KOPT-K1 (cell line): ENCODE measurements at regions not wholly inside any gene's neighbourhood (a gene's known extent, or its start where the extent isn't known, plus 50 kb on each side); places are given as distances from the start of the nearest gene placed in this dataset.
A peak's percentile ranks its signal among the peaks of the same experiment; 100 is the strongest.

Experiments used
- H3K27ac ChIP-seq: fragments of 200-600 bp; sonication (generic); 2 replicates; pipeline ENCODE4 v1.5.1; 2016; ENCODE audit warnings: antibody characterized with exemption, mild to moderate bottlenecking, low read depth, low read length; ENCODE audit not compliant: poor library complexity, severe bottlenecking
- H3K36me3 ChIP-seq: fragments of 200-600 bp; sonication (generic); 2 replicates; pipeline ENCODE4 v1.5.1; 2017; ENCODE audit warnings: antibody characterized with exemption, mild to moderate bottlenecking, low read length, moderate library complexity; ENCODE audit not compliant: insufficient read depth
- H3K9me3 ChIP-seq: fragments of 200-600 bp; sonication (generic); 2 replicates; pipeline ENCODE4 v1.5.1; 2017; ENCODE audit warnings: antibody characterized with exemption, low read length, mild to moderate bottlenecking; ENCODE audit not compliant: insufficient read depth, poor library complexity, severe bottlenecking

DNA sequence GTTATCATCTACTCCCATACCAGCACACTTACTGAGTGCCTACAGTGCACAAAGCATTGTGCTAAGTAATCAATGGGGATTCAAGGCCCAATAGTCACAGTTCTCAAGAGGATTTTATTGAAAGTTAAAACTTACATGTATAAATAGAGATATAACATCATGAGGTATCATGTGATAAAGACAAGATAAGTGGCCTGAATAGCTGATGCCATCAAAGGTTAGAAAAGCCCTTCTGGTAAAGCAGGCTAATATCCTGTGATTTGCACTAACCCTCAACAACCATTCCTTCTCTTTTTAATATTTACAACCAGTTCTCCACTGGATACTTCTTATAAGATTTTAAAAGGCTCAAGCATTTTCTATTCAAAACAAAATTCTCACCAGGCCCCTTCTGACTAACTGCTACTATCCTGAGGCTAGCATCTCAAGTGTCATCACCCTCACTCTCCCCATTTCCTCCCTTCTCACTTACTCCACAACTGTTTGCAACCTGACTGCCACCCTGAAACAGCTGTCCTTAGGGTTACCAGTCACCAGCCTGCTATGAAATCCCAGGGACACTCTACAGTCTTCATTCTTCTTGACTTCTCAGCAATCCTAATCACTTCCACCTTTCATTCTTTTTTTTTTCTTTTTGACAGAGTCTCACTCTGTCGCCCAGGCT is 377.9 kb downstream of the ENC1 start:
- no peaks in the 10 kb centered on the region for H3K9me3 ChIP-seq
- H3K36me3 ChIP-seq, result no peaks in the 10 kb centered on the region
- H3K27ac ChIP-seq, result no peak overlapping the region

DNA sequence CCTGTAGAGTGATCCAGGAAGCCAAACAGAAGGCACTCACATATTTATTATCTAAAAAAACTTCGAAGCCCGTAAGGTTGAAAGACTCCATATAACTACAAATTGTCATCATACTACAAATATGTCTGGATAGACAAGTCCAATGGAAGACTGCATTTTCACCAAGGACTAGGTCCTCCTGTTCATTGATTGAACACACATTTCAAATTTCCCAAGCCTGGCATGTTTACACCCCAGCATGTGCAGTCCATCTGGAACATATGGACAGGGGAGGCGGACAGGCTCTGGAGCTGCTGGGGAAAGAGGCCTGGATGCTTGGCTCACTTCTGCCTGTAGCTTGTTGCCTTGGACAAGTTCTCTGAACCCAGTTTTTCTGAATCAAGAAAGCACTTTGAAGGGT is 378.7 kb downstream of the ENC1 start:
- H3K36me3 ChIP-seq, result no peaks in the 10 kb centered on the region
- no peak overlapping the region for H3K27ac ChIP-seq
- no peaks in the 10 kb centered on the region for H3K9me3 ChIP-seq

DNA sequence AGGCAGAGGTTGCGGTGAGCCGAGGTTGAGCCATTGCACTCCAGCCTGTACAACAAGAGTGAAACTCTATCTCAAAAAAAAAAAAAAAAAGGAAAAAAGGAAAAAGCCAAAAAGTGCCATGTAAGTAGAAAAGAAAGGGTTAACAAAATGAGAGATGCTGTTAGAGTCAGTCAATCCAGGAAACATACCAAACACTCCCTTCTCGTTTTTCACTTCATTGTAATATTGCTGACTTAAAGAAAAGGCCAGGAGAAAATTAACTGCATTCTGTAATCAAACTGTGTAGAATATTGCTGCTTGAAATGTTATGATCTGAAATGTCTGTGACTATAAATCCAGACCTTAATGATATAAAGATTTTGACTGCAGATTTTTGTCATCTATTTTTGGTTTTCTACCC is 379.1 kb downstream of the ENC1 start:
- no peaks in the 10 kb centered on the region for H3K9me3 ChIP-seq
- H3K36me3 ChIP-seq, result no peaks in the 10 kb centered on the region
- no peak overlapping the region for H3K27ac ChIP-seq

DNA sequence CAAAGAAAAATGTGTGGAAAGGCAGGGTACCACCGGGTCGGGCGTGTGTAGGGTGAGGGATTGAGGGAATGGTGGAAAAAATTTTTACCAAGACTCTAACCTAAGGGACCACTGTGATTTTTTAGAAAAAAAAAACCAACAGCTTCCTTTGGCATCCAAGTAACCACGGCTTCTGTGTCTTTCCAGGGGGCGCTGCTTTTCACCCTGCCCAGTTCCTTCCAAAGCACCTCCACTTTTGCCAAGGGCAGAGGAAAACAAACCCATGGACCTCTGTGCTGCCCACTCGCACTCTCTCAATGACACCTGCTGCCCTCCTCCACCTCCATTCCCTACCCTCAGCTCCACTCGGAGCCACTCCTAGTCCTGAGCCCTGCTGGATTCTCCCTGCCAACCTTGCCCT is 381.0 kb downstream of the ENC1 start:
- H3K27ac ChIP-seq, result no peak overlapping the region
- H3K9me3 ChIP-seq, result no peaks in the 10 kb centered on the region
- no peaks in the 10 kb centered on the region for H3K36me3 ChIP-seq

DNA sequence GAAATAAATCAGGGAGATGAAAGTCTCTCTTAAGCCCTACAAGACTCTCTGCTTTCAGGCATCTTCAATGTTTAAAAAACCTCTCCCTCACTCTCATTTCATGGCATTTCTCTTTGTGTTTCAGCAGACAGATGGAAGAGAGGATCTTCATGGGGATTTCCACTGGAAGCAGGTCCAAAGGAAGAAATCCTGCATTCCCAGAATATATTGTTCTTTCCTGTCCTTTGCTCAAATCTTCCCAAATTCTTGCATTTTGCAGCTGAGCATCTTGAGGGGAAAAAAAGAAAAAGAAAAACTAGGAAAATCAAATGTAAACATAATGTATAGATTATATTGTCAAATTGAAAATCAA is 382.2 kb downstream of the ENC1 start:
- H3K27ac ChIP-seq, result no peak overlapping the region
- no peaks in the 10 kb centered on the region for H3K9me3 ChIP-seq
- H3K36me3 ChIP-seq, result no peaks in the 10 kb centered on the region

DNA sequence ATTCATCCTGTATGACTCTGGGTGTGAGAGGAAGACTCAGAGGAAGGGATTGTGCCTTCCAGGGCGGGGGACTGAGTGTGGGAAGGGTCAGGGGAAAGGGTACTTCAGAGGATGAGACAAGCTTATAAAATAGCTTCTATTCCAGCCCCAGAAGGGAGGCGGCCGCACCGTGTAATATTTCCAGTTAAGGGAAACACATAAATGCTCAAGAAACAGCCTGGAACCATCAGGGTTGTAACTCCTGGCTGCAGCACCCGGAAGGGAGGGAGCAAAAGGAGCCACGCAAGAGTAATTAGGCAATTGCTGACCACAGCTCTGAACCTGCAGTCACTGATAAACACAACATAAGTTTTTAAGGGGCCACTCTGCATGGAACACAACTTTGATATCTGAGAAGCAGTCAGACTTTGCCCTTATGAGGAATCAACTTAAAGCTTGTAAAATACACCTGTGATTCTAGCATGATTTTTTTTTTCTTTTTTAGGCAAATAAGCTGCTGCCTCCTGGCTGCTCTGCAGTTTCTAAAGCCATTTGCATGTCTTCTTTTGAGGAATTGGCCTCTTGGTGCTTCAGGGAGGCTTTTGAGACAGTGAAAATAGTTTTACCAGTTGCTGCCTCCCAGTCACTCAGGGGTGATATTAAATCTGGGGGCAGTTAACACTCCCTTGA is 382.7 kb downstream of the ENC1 start:
- H3K9me3 ChIP-seq, result no peaks in the 10 kb centered on the region
- no peak overlapping the region for H3K27ac ChIP-seq
- H3K36me3 ChIP-seq, result no peaks in the 10 kb centered on the region

DNA sequence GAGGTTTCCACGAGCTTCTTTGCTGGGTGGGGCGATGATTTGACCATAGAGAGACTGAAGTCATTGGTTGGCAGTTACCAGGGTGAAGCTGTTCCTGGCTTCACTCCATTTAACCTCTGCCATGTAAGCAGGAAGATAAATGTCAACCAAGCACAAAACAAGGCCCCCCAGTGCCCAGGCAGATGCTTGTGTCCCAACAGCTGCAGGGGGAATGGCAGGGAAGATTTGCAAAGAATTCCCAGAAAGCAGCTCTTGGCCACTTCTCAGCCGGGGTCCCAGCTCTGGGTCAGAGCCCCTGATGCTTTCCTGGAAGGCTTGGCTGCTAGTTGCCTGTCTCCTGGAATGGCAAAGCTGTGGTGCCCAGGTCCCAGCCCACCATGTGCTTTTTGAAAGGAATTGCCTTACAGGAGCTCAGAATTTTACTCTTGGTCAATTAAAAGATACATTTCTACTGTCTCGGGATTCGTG is 383.4 kb downstream of the ENC1 start:
- no peaks in the 10 kb centered on the region for H3K9me3 ChIP-seq
- H3K36me3 ChIP-seq, result no peaks in the 10 kb centered on the region
- H3K27ac ChIP-seq, result no peak overlapping the region

DNA sequence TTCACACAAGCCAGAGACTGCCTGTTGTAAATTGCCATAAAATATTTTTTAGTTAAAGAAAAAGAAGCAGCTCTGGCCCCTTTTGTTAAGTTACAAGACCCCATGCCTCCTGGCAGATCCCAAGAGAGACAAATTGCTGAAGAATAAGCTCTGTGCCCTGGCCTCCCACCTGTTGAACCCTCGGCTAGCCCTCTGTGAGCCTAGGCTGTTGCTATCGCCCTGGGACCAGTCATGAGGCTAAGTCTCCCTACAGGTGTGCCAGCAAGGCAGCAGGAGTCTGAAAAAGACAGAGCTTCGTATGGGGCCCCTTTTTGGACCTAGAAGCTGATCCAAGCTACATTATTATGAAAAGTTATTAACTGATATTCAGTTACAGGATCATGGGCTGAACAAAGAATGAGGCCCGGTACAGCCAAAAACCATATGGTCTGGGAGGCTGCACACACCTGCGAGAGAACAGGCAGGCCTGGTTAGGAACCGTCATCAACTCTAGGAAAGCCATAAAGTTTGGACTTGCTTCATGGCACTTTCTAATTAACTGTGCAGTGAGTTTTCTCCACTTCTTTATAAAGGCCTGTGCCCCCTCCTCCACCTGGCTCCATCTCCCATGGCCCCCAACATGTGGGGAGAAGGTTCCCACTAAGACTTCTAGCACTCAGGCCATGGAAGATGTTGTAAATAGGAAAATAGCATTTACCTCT is 384.7 kb downstream of the ENC1 start:
- Histone ChIP-seq H3K27ac (peak overlapping the region; percentile 32), H3K9me3 (no peaks in the 10 kb centered on the region), H3K36me3 (no peaks in the 10 kb centered on the region)

DNA sequence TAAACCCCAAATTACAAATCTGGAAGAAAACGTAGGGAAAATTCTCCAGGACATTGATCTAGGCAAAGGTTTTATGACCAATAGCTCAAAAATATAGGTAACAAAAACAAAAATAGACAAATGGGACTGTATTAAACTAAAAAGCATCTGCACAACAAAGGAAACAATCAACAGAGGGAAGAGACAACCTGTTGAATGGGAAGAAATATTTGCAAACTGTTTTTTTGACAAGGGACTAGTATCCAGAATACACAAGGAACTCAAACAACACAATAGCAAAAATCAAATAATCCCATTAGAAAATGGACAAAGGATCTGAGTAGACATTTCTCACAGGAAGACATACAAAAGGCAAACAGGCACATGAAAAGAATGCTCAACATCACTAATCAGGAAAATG is 386.3 kb downstream of the ENC1 start:
- H3K9me3 ChIP-seq, result no peaks in the 10 kb centered on the region
- no peaks in the 10 kb centered on the region for H3K36me3 ChIP-seq
- no peak overlapping the region for H3K27ac ChIP-seq

DNA sequence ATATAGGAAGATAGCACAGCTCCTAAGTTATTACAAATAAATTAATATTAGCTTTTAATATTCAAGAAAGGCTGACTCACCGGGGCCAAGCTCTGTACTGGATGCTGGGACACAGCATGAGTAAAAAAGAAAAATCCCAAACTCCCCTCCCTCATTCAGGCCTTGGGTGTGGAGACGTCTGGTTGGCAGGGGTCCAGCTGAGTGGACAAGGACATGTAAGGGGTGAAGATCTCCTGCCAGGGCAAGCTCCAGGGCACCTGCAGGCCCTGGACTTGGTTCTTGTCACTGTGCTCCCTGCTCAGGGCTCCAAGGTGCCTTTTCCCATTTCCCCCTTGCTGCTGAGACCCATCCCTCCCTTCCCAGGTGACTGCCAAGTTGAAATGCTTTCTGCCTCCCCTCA is 388.5 kb downstream of the ENC1 start:
- Histone ChIP-seq H3K9me3 (no peaks in the 10 kb centered on the region), H3K36me3 (no peaks in the 10 kb centered on the region)

DNA sequence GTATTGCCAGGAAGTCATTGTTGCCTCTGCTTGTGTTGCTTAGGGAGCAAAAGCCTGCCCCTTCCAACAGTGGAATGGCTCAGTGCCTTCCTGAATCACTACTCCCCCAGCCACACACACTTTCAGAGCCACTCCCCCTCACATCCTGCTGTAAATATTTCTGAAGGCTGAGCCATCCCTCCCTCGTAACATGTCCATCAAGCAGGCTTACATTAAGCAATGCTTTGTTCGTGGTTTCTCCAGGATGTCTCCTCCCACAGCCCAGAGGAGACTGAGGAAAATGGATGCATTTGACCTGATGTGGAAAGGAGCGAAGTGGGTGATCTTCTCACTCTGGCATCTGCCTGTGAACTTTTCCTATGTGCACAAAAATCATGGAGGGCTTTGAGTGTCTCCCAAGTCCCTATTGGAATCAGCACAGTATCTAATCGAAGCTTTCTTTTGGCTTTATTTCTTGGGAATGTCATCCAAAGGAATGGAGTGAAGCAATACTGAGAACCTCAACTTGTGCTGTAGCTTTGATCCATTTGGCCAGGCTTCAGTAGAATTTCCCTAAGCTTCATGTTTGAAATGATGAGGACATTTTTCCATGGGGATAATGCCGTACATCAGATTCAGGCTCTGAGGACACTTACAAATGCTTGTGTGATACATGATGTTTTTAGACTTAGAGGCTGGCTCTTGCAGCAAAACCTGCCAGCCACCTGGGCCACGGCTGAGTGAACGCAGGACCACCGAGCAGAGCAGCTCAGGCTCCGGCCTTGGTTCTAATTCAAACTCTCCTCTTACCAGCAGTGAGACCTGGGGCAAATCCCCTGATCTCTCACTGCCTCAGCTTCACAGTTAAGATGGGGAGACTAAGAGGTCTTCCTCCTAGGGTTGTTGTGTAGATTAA is 389.1 kb downstream of the ENC1 start:
- Histone ChIP-seq H3K9me3 (no peaks in the 10 kb centered on the region), H3K36me3 (no peaks in the 10 kb centered on the region), H3K27ac (no peak overlapping the region)

More for the DNA sequence above, 388.5 kb downstream of the ENC1 start:
- H3K27ac ChIP-seq, result no peak overlapping the region

DNA sequence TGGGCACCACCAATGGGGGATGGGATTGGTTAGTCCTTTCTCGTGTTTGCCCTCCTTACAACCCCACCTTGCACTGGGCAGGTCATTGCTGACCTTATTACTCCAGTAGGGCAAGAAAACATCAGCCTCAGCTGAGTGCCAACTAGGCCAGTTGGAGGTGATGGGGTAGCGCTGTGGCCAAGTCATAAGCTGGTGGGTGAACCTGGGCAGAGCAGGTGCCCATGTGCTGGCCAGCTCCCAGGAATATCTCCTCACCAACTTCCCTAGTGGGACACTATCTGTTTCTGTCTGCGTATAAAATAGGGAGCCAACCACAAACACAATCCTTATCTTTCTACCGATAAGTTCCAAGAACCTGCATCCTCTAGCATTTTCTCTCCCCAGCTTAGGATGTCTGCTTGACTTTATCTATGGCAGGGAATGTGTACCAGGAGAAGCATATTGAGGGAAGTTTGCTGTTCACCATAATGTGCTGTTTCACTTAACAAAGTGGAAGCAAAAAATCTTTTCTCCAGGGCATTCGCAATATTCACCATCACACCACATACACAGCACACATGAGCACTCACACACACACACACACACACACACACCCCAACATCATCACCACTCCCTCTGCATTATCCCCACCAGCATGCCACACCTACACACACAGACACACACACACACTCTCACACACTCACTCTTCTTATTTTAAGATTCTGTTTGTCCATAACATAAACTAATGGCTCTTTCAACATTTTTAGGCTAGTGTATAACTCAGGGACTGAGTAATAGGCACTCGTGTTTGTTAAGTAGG is 390.0 kb downstream of the ENC1 start:
- Histone ChIP-seq H3K27ac (no peak overlapping the region), H3K9me3 (no peaks in the 10 kb centered on the region), H3K36me3 (no peaks in the 10 kb centered on the region)

DNA sequence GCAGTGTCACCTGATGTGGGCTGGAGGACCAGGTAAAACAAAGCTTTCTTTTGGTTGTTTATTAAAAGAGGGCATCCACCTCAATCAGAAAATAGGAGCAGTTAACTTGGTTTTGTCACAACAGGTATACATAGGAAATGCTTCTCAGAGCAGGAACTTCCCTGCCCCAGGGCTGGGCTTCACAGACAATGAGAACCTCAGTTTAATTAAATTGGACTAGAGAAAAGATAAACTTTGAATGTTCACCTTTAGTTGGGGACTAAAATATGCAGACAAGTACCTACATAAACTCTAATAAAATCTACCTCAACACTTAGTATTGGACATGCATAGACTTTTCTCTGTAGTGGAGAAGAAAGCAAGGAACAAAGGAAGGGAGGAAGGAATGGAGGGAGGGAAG is 392.0 kb downstream of the ENC1 start:
- Histone ChIP-seq H3K27ac (no peak overlapping the region), H3K36me3 (no peaks in the 10 kb centered on the region), H3K9me3 (no peaks in the 10 kb centered on the region)

DNA sequence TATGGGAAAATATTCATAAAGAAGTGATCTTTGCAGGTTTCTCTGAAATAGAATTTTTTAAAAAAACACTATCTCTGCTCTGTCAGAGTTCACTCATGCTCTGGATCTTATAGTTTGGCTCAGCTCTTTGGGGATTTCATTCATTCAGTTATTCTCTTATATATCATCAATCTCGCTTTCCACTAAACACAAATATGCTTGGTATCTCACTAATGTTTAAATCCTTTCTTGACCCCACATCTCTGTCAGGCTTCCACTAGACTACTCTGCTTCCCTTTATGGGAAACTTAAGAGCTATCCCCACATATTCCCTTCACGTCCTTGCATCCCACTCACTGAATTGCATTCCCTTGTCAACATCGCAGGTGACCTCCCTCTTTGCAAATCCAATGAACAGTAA is 396.1 kb downstream of the ENC1 start:
- H3K27ac ChIP-seq, result no peak overlapping the region
- H3K36me3 ChIP-seq, result no peaks in the 10 kb centered on the region

More for the DNA sequence above, 396.1 kb downstream of the ENC1 start:
- no peaks in the 10 kb centered on the region for H3K9me3 ChIP-seq
